Liver (tissue), 8 donors: ENCODE measurements at regions not wholly inside any gene's neighbourhood (a gene's known extent, or its start where the extent isn't known, plus 50 kb on each side); places are given as distances from the start of the nearest gene placed in this dataset.

ENCODE experiments used
- DNase-seq: peaks from one replicate; pipeline ENCODE4 v3.0.0-alpha.2; 2017; ENCODE audit warnings: low spot score
- H3K27ac ChIP-seq, 2 donors: one replicate each; pipeline ENCODE4 v1.7.0; 2013; ENCODE audit warnings: inconsistent platforms in 2 of 2, low read length in 2 of 2, control low read depth in 1 of 2, low read depth in 1 of 2, mild to moderate bottlenecking in 1 of 2
- H3K27me3 ChIP-seq, 4 donors: one replicate each; pipeline versions ENCODE4 v1.6.1 to v1.7.0; 2013; ENCODE audit warnings: low read length in 3 of 4, inconsistent platforms in 1 of 4, mild to moderate bottlenecking in 1 of 4, moderate library complexity in 1 of 4; ENCODE audit not compliant: control insufficient read depth in 4 of 4, insufficient read depth in 4 of 4
- H3K36me3 ChIP-seq, 4 donors: one replicate each; pipeline versions ENCODE4 v1.6.1 to v1.7.0; 2013; ENCODE audit warnings: low read length in 3 of 4, mild to moderate bottlenecking in 3 of 4, low read depth in 1 of 4, moderate library complexity in 1 of 4; ENCODE audit not compliant: control insufficient read depth in 4 of 4, insufficient read depth in 3 of 4
- H3K4me1 ChIP-seq, 4 donors: one replicate each; pipeline versions ENCODE4 v1.6.1 to v1.7.0; 2013; ENCODE audit warnings: low read length in 3 of 4, mild to moderate bottlenecking in 3 of 4, moderate library complexity in 1 of 4; ENCODE audit not compliant: control insufficient read depth in 4 of 4, insufficient read depth in 4 of 4
- H3K4me3 ChIP-seq, 3 donors: one replicate each; pipeline versions ENCODE4 v1.6.1 to v1.7.0; 2013; ENCODE audit warnings: low read length in 3 of 3, control low read depth in 1 of 3, low read depth in 1 of 3, mild to moderate bottlenecking in 1 of 3
- H3K9ac ChIP-seq, 2 donors: one replicate each; pipeline ENCODE4 v1.7.0; 2013; ENCODE audit warnings: low read length in 2 of 2, mild to moderate bottlenecking in 2 of 2, moderate library complexity in 2 of 2, control low read depth in 1 of 2, low read depth in 1 of 2
- H3K9me3 ChIP-seq, 4 donors: one replicate each; pipeline versions ENCODE4 v1.6.1 to v1.7.0; 2013; ENCODE audit warnings: low read length in 3 of 4; ENCODE audit not compliant: control insufficient read depth in 4 of 4
- ATF3 ChIP-seq: IDR thresholded peaks from 2 replicates; pipeline ENCODE4 v1.6.1; 2016; ENCODE audit warnings: antibody characterized with exemption
- EGR1 ChIP-seq, 2 donors: IDR thresholded peaks; 2 replicates each; pipeline ENCODE4 v1.6.1; 2016 to 2018; ENCODE audit warnings: antibody characterized with exemption in 2 of 2, low read depth in 2 of 2
- FOXA1 ChIP-seq: IDR thresholded peaks from 2 replicates; pipeline ENCODE4 v1.6.1; 2016; ENCODE audit warnings: antibody characterized with exemption
- FOXA2 ChIP-seq: IDR thresholded peaks from 2 replicates; pipeline ENCODE4 v1.6.1; 2016; ENCODE audit warnings: antibody characterized with exemption
- GABPA ChIP-seq, 2 donors: IDR thresholded peaks in 1 of 2; conservative IDR thresholded peaks in 1 of 2; 2 replicates each; pipeline ENCODE4 v1.6.1; 2016; ENCODE audit warnings: antibody characterized with exemption in 2 of 2, mild to moderate bottlenecking in 1 of 2, moderate library complexity in 1 of 2
- HNF4A ChIP-seq, 2 donors: conservative IDR thresholded peaks; 2 replicates each; pipeline ENCODE4 v1.6.1; 2016; ENCODE audit warnings: antibody characterized with exemption in 2 of 2, mild to moderate bottlenecking in 2 of 2
- HNF4G ChIP-seq: IDR thresholded peaks from 2 replicates; pipeline ENCODE4 v1.6.1; 2016; ENCODE audit warnings: antibody characterized with exemption
- JUND ChIP-seq, 2 donors: IDR thresholded peaks; 2 replicates each; pipeline ENCODE4 v1.6.1; 2016; ENCODE audit warnings: antibody characterized with exemption in 2 of 2
- NR2F2 ChIP-seq: IDR thresholded peaks from 2 replicates; pipeline ENCODE4 v1.6.1; 2016; ENCODE audit warnings: antibody characterized with exemption
- RAD21 ChIP-seq, 2 donors: IDR thresholded peaks; 2 replicates each; pipeline ENCODE4 v1.6.1; 2016; ENCODE audit warnings: antibody characterized with exemption in 2 of 2, mild to moderate bottlenecking in 2 of 2
- RXRA ChIP-seq, 2 donors: IDR thresholded peaks; 2 replicates each; pipeline ENCODE4 v1.6.1; 2017 to 2018; ENCODE audit warnings: antibody characterized with exemption in 2 of 2, mild to moderate bottlenecking in 1 of 2
- SP1 ChIP-seq: IDR thresholded peaks from 2 replicates; pipeline ENCODE4 v1.6.1; 2018; ENCODE audit warnings: antibody characterized with exemption, mild to moderate bottlenecking
- TAF1 ChIP-seq: conservative IDR thresholded peaks from 2 replicates; pipeline ENCODE4 v1.6.1; 2016; ENCODE audit warnings: antibody characterized with exemption, mild to moderate bottlenecking
- YY1 ChIP-seq: IDR thresholded peaks from 2 replicates; pipeline ENCODE4 v1.6.1; 2016; ENCODE audit warnings: antibody characterized with exemption, mild to moderate bottlenecking
- WGBS: extraction: QIAGEN DNeasy Blood & Tissue Kit; methylation state at CpG from one replicate; pipeline ENCODE4 v1.1.7; 2013; 5-methylcytosine and 5-hydroxymethylcytosine counted together
- TF ChIP-seq, protein P1 (sequence below): fragments of 150-350 bp; IDR thresholded peaks from 2 replicates; pipeline ENCODE4 v1.5.1; 2017; ENCODE audit warnings: improper control_type of control experiment, low read depth, low read length; ENCODE audit not compliant: missing input control
- TF ChIP-seq, protein P2 (sequence below): IDR thresholded peaks from 2 replicates; pipeline ENCODE4 v1.6.1; 2016; ENCODE audit warnings: antibody characterized with exemption
- TF ChIP-seq, protein P3 (sequence below): IDR thresholded peaks from 2 replicates; pipeline ENCODE4 v1.6.1; 2016; ENCODE audit warnings: antibody characterized with exemption
- TF ChIP-seq, protein P4 (sequence below): IDR thresholded peaks from 2 replicates; pipeline ENCODE4 v1.6.1; 2016; ENCODE audit warnings: antibody characterized with exemption, mild to moderate bottlenecking
- donor health status: healthy.
- donor health status: healthy.
- donor health status: healthy.
- donor health status: healthy.
- donor health status: healthy.

GRCh38 chr16:22979038-22979437 is 165.1 kb downstream of the HS3ST2 start:
- 56% methylated on average over 2 of the region's 2 CpGs for WGBS

GRCh38 chr16:22977294-22977697 is 163.3 kb downstream of the HS3ST2 start:
- no peaks in the 10 kb centered on the region for H3K4me1 ChIP-seq
- TF ChIP-seq GABPA (IDR thresholded peaks at IDR 0.05 in 1 of 2, conservative IDR thresholded peaks at IDR 0.05 in 1 of 2): no peak
- TF ChIP-seq RAD21 (IDR thresholded peaks at IDR 0.05): peak; percentile 50 to 56
- TF ChIP-seq FOXA2: no peak
- TF ChIP-seq NR2F2: no peak
- DNase-seq: no peak
- H3K27ac ChIP-seq: no peak overlapping the region
- H3K4me3 ChIP-seq: no peak overlapping the region
- no peaks in the 10 kb centered on the region for H3K36me3 ChIP-seq
- 47% methylated on average over 4 of the region's 4 CpGs for WGBS
- H3K9ac ChIP-seq: no peak overlapping the region
- H3K9me3 ChIP-seq: peaks cover 0 to under 1% (median 0%) of the 10 kb centered on the region in 4 donors
- H3K27me3 ChIP-seq: peaks cover 0 to 3% (median 1%) of the 10 kb centered on the region in 4 donors

More at GRCh38 chr16:22979038-22979437, 165.1 kb downstream of the HS3ST2 start:
- TF ChIP-seq, protein P1, sequence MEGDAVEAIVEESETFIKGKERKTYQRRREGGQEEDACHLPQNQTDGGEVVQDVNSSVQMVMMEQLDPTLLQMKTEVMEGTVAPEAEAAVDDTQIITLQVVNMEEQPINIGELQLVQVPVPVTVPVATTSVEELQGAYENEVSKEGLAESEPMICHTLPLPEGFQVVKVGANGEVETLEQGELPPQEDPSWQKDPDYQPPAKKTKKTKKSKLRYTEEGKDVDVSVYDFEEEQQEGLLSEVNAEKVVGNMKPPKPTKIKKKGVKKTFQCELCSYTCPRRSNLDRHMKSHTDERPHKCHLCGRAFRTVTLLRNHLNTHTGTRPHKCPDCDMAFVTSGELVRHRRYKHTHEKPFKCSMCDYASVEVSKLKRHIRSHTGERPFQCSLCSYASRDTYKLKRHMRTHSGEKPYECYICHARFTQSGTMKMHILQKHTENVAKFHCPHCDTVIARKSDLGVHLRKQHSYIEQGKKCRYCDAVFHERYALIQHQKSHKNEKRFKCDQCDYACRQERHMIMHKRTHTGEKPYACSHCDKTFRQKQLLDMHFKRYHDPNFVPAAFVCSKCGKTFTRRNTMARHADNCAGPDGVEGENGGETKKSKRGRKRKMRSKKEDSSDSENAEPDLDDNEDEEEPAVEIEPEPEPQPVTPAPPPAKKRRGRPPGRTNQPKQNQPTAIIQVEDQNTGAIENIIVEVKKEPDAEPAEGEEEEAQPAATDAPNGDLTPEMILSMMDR: no peak
- no peak for TF ChIP-seq RAD21 (IDR thresholded peaks at IDR 0.05)
- TF ChIP-seq SP1: no peak
- no peak for TF ChIP-seq YY1
- TF ChIP-seq HNF4G: no peak
- TF ChIP-seq HNF4A (conservative IDR thresholded peaks at IDR 0.05): no peak
- TF ChIP-seq, protein P2, sequence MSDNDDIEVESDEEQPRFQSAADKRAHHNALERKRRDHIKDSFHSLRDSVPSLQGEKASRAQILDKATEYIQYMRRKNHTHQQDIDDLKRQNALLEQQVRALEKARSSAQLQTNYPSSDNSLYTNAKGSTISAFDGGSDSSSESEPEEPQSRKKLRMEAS: no peak
- TF ChIP-seq TAF1: no peak
- TF ChIP-seq, protein P3, sequence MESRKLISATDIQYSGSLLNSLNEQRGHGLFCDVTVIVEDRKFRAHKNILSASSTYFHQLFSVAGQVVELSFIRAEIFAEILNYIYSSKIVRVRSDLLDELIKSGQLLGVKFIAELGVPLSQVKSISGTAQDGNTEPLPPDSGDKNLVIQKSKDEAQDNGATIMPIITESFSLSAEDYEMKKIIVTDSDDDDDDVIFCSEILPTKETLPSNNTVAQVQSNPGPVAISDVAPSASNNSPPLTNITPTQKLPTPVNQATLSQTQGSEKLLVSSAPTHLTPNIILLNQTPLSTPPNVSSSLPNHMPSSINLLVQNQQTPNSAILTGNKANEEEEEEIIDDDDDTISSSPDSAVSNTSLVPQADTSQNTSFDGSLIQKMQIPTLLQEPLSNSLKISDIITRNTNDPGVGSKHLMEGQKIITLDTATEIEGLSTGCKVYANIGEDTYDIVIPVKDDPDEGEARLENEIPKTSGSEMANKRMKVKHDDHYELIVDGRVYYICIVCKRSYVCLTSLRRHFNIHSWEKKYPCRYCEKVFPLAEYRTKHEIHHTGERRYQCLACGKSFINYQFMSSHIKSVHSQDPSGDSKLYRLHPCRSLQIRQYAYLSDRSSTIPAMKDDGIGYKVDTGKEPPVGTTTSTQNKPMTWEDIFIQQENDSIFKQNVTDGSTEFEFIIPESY: no peak
- Histone ChIP-seq H3K4me3 (no peak overlapping the region), H3K9ac (no peak overlapping the region), H3K27me3 (peaks cover 0 to 6% (median 2%) of the 10 kb centered on the region in 4 donors), H3K27ac (no peak overlapping the region), H3K36me3 (no peaks in the 10 kb centered on the region), H3K4me1 (no peaks in the 10 kb centered on the region), H3K9me3 (peaks cover 2 to 11% (median 7%) of the 10 kb centered on the region in 4 donors)
- no peak for DNase-seq

GRCh38 chr16:22973522-22973921 is 159.6 kb downstream of the HS3ST2 start:
- H3K4me3 ChIP-seq: no peak overlapping the region
- no peak overlapping the region for H3K9ac ChIP-seq
- H3K36me3 ChIP-seq: no peaks in the 10 kb centered on the region
- no peak for DNase-seq
- no peaks in the 10 kb centered on the region for H3K4me1 ChIP-seq
- no peak overlapping the region for H3K27ac ChIP-seq
- H3K9me3 ChIP-seq: no peaks in the 10 kb centered on the region
- peaks cover 0 to 3% (median 2%) of the 10 kb centered on the region in 4 donors for H3K27me3 ChIP-seq
- TF ChIP-seq FOXA2 (no peak), ATF3 (no peak), NR2F2 (no peak), YY1 (no peak), GABPA (IDR thresholded peaks at IDR 0.05 in 1 of 2, conservative IDR thresholded peaks at IDR 0.05 in 1 of 2) (no peak), RAD21 (IDR thresholded peaks at IDR 0.05) (no peak), JUND (IDR thresholded peaks at IDR 0.05) (no peak), EGR1 (IDR thresholded peaks at IDR 0.05; ENCODE audit: low read depth in 2 of 2) (no peak), FOXA1 (no peak), SP1 (no peak), HNF4G (no peak), TAF1 (no peak), RXRA (IDR thresholded peaks at IDR 0.05) (no peak), HNF4A (conservative IDR thresholded peaks at IDR 0.05) (no peak)
- TF ChIP-seq, protein P4, sequence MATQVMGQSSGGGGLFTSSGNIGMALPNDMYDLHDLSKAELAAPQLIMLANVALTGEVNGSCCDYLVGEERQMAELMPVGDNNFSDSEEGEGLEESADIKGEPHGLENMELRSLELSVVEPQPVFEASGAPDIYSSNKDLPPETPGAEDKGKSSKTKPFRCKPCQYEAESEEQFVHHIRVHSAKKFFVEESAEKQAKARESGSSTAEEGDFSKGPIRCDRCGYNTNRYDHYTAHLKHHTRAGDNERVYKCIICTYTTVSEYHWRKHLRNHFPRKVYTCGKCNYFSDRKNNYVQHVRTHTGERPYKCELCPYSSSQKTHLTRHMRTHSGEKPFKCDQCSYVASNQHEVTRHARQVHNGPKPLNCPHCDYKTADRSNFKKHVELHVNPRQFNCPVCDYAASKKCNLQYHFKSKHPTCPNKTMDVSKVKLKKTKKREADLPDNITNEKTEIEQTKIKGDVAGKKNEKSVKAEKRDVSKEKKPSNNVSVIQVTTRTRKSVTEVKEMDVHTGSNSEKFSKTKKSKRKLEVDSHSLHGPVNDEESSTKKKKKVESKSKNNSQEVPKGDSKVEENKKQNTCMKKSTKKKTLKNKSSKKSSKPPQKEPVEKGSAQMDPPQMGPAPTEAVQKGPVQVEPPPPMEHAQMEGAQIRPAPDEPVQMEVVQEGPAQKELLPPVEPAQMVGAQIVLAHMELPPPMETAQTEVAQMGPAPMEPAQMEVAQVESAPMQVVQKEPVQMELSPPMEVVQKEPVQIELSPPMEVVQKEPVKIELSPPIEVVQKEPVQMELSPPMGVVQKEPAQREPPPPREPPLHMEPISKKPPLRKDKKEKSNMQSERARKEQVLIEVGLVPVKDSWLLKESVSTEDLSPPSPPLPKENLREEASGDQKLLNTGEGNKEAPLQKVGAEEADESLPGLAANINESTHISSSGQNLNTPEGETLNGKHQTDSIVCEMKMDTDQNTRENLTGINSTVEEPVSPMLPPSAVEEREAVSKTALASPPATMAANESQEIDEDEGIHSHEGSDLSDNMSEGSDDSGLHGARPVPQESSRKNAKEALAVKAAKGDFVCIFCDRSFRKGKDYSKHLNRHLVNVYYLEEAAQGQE: no peak
- TF ChIP-seq, protein P2: no peak
- TF ChIP-seq, protein P3: no peak
